GM12864 (cell line): ENCODE measurements at regions not wholly inside any gene's neighbourhood (a gene's known extent, or its start where the extent isn't known, plus 50 kb on each side); places are given as distances from the start of the nearest gene placed in this dataset.

Experiments used
- DNase-seq: peaks from one replicate; pipeline ENCODE4 v3.0.0-alpha.2; 2011; ENCODE audit warnings: low read depth
- H3K4me3 ChIP-seq: 2 replicates; pipeline ENCODE4 v1.5.1; 2011; ENCODE audit warnings: mild to moderate bottlenecking, low read depth, low read length, control low read depth
- CTCF ChIP-seq: IDR thresholded peaks from 2 replicates; pipeline ENCODE4 v1.5.1; 2011; ENCODE audit warnings: low read depth, mild to moderate bottlenecking, moderate library complexity, low read length, control low read depth, inconsistent platforms; ENCODE audit errors: missing control alignments

DNA sequence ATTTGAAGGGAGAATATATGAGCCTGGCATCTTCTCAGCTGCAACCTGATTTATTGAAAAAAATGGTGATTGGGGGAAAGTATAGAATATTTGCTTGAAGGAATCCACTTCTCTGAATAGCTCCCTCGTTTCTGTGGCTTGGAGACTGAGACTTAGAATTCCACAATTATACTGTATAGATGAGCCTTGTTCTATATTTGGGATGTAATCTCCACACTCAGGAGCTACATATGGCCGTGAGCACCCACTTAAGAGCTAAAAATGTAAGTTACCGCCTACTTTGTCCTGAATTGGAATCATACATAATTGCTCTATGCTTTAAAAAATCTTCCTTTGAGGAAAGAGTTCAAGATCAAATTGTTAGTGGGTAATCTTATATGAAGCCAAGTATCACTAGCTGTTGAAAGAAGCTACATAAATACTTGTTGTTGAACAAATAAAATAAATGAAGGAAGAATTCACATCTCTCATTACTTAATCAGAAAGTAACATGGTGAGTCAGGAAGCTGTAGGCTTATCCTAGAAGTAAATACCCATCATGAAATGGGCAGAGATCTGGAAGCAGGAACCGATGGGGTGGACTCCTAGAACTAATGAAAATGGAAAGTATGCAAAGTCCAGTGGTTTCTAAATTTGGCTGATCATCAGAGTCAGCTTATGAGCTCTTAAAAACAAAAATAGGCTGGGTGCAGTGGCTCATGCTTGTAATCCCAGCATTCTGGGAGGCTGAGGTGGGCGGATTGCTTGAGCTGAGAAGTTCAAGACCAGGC, 254.3 kb downstream of the SOX4 start:
- H3K4me3 ChIP-seq = no peak overlapping the region
- no peak for TF ChIP-seq CTCF
- DNase-seq = no peak

DNA sequence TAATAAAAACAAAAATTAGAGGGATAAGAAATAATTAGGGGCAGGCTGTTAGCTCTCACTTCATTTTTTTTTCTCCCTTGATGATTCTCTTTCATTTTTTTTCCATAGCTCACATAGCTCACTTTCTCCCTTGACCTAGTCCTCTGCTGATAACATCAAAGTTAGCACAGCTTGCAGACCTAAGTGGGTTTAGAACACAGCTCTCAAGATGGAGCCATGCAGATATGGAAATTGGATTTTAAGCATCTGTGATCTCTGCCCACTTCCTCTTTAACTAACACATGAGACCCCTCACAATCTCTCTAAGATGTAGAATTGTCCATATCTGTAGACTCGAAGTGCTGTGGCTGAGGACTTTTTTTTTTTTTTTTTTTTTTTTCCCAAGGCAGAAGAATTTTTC, 257.1 kb downstream of the SOX4 start:
- no peak overlapping the region for H3K4me3 ChIP-seq
- no peak for TF ChIP-seq CTCF
- no peak for DNase-seq

DNA sequence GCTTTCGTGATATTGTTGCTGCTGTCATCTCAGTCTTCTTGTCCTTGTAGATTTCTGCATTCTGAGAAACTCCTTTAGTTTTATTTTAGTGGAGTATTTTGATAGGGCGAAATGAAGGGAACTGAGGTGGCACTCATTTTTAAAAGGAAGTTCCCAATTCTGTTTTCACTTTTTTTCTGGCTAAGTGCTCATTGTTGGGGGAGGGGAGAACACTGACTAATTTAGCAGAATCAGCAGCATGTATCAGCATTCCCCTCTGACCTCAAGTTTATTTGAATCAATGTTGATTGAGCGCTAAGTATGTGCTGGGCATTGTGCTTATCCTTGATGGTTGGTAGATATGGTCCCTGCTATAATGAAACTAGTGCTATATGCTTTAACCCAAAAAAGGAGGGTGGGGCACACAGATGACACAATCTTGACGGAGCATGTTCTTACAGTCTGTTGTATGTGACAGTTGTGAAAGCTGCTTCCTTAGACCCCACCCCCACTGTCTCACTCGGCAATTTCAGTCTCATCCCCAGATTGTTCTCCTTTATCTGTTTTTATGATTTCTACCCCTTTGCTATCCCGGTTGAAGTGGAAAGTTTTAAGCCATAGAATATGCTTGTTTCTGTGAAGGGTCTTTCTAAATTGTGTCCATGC, 262.4 kb downstream of the SOX4 start:
- DNase-seq = no peak
- H3K4me3 ChIP-seq = no peak overlapping the region
- no peak for TF ChIP-seq CTCF

- no peak for TF ChIP-seq CTCF
- H3K4me3 ChIP-seq = no peak overlapping the region
- no peak for DNase-seq
Measured at GRCh38 chr6:21856456-21856825, 262.9 kb downstream of the SOX4 start.

DNA sequence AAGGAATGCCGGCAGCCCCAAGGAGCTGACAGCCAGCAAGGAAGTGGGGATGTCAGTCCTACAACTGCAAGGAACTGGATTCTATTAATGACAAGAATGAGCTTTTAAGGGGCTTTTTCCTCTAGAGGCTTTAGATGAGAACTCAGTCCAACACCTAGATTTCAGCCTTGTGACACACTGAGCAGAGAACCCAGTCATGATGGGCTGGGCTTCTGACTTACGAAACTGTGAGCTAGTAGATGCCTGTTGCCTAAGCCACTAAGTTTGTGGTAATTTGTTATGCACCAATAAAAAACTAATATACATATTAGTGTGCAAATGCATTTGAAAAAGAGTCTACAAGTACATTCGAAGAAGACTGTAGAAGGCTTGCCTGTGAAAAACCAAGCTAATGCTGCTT, 263.3 kb downstream of the SOX4 start:
- no peak for DNase-seq
- no peak overlapping the region for H3K4me3 ChIP-seq
- no peak for TF ChIP-seq CTCF

GRCh38 chr6:21858076-21858475, 264.5 kb downstream of the SOX4 start:
- H3K4me3 ChIP-seq = no peak overlapping the region
- DNase-seq = no peak
- no peak for TF ChIP-seq CTCF
